HG02852 (cell line): ENCODE measurements at regions not wholly inside any gene's neighbourhood (a gene's known extent, or its start where the extent isn't known, plus 50 kb on each side); places are given as distances from the start of the nearest gene placed in this dataset.
"Not testable (repeated sequence)": the region's sequence is repeated elsewhere in the genome, so short reads cannot be mapped to it uniquely, and the experiment has no call there.

Source experiments
- ATAC-seq: cut with Tn5 transposase; IDR thresholded peaks from one replicate; pipeline ENCODE4 v1.9.1; 2021; ENCODE audit warnings: mild to moderate bottlenecking, moderate library complexity; ENCODE audit not compliant: unreplicated experiment

- no peak for ATAC-seq
Observed at GRCh38 chr7:16933296-16934279, 51.8 kb upstream of the AGR3 start.

- no peak for ATAC-seq
Observed at GRCh38 chr7:16934722-16935340, 53.0 kb upstream of the AGR3 start.

DNA sequence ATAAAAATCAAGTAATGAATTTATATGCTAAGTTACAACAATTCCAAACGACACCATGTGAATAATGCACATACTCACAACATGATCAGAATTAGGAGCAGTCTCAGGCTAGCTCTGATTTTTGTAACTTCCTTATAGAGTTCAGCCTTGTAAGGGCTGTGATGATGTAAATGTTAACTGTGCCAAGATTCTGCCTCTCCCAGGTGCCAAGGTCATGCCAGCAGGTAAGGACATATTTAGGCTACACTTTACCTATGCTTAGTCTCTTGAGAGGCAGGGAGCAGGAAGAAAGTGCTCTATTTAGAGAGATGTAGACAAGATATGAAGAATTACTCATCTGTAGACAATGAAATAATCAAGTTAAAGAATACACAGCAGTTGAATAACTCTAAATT, 53.6 kb upstream of the AGR3 start:
- ATAC-seq, result no peak

DNA sequence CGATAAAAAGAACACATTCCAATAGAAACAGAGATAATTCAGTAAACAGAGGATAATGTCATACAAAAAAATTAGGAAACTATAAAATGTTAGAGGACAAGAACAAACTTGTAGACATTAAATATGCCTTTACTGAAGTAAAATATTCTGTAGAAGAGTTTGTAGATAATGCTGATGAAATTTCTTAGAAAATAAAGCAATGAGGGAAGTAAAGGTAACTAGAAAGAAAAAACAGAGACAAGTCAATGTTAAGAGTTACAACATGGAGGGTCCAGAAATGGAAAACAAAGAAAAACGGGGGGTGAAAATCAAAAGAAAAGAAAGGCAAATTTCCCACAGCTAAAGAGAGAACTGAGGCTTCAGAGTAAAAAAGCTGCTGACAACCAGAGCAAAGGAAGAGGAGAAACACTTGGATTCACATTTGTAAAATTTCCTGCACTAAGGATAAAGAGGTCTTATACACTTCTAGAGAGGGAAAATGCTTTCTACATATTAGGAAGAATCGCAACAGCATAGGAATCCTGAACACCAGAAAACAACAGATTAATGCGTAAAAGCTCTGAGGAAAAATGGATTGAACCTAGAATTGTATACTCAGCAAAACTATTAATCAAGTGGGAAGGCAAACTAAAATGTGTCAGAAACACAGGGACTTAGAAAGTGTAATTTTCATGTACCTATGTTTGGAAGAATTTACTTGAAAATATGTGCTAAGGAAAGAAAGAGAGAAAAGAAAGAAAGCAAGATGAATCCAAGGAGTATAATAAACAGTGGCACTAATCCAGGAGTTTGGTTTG, 55.0 kb upstream of the AGR3 start:
- no peak for ATAC-seq

- no peak for ATAC-seq
Observed at GRCh38 chr7:16939161-16939560, 57.4 kb upstream of the AGR3 start.

GRCh38 chr7:16940776-16941175, 59.0 kb upstream of the AGR3 start:
- no peak for ATAC-seq

- ATAC-seq, result no peak
Observed at GRCh38 chr7:16942929-16943509, 61.2 kb upstream of the AGR3 start.

DNA sequence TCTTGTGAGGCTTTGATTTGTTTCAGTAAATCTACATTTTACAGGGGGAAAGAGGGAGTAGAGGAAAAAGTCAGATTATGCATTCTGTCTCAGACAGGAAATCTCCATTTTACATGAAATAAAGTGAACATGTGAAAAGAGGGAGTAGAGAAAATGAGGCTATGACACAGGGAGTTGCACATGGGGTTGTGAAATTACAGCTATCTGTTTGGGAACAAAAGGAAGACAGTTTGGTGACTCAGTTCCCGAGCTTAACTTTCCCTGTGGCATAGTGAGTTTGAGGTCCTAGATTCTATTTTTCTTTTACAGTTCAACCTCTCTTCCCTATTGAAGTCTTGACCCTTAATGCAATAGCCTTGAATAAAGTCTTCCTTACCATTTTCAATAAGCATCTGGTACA, 63.2 kb upstream of the AGR3 start:
- ATAC-seq, result no peak

DNA sequence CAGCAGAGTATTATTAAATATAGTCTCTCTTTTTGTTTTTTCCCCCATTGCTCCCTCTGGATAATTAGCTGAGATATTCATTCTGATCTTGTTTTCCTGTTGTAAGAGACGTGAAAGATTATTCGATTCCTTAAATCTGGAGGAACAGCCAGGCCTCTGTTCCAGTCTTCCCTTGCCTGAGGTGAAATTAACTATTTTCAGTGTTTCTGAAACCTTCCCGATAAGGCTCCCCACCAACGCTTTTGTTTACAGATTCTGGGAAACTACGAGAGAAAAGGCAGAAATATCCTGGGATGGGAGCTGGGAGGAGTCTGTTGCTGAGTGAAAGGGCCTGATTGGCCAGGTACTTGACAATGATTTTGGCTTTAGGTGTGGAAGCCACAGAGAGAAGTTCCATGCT, 63.6 kb upstream of the AGR3 start:
- ATAC-seq, result no peak

GRCh38 chr7:16948110-16948509, 66.3 kb upstream of the AGR3 start:
- not testable (repeated sequence) for ATAC-seq

GRCh38 chr7:16951483-16952080, 69.8 kb upstream of the AGR3 start:
- no peak for ATAC-seq

DNA sequence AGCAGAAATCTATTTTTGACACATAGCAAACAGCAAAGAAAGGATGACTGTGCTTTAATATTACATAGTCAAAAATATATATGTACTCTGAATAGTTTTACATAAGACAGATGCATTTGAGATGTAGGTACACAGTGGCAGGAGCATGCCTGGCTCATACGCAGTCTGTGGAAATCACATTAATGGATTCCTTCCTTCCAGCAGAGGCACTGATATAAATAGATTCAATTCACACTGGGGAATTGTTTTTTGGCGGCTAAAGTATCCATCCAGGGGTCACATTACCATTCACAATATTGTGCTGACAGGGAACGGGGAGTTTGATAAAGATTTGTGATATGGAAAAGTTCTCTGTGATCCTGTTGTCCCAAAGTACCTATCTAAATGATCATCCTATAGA, 72.5 kb upstream of the AGR3 start:
- no peak for ATAC-seq

DNA sequence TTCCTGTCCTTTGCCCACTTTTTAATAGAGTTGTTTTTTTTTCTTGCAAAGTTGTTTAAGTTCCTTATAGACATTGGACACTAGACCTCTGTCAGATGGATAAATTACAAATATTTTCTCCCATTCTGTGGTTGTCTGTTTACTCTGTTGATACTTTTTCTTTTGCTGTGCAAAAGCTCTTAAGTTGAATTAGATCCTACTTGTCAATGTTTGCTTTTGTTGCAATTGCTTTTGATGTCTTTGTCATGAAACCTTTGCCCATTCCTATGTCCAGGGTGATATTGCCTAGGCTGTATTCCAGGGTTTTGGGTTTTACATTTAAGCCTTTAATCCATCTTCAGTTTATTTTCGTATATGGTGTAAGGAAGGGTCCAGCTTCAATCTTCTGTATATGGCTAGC, 76.9 kb upstream of the AGR3 start:
- ATAC-seq, result no peak

GRCh38 chr7:16960337-16960965, 78.7 kb upstream of the AGR3 start:
- no peak for ATAC-seq

- ATAC-seq, result no peak
Observed at GRCh38 chr7:16961641-16962040, 79.9 kb upstream of the AGR3 start.

GRCh38 chr7:16963044-16963443, 81.3 kb upstream of the AGR3 start:
- ATAC-seq, result no peak

DNA sequence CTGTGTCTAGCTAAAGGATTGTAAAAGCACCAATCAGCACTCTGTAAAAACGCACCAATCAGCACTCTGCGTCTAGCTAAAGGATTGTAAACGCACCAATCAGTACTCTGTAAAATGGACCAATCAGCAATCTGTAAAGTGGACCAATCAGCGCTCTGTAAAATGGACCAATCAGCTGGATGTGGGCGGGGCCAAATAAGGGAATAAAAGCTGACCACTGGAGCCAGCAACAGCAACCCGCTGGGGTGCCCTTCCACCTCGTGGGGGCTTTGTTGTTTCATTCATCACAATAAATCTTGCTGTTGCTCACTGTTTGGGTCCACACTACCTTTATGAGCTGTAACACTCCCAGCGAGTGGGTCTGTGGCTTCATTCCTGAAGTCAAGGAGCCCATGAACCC, 83.9 kb upstream of the AGR3 start:
- ATAC-seq, result not testable (repeated sequence)

DNA sequence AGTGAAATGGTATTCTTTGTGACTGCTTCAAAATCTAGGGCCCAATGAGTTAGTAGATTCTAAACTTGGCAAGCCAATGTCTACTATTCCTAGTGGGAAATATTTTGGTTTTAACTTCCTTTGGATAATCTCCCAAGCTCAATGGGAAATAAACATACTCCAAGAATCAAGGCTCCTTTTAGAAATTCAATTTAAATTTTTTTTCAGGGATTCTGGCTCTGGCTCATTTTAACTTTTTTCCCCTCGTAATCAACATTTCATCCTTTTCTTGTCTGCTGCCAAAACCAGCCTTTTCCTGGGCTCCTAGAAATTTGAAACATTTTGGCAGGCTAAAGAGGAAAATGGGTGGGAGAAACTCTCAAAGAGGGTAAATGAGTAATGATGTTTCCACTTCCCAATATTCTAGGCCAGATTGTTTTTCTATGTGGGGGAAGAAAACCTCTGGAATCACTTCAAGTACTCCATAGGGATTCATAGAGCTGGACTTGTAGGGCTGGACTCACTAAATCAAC, 85.6 kb upstream of the AGR3 start:
- ATAC-seq, result no peak

GRCh38 chr7:16970732-16971482, 89.1 kb upstream of the AGR3 start:
- no peak for ATAC-seq
